HCT116 (cell line): ENCODE measurements at regions not wholly inside any gene's neighbourhood (a gene's known extent, or its start where the extent isn't known, plus 50 kb on each side); places are given as distances from the start of the nearest gene placed in this dataset.

Experiments used
- CBX3 ChIP-seq: IDR thresholded peaks from 2 replicates; pipeline ENCODE4 v1.6.1; 2012; ENCODE audit warnings: low read depth
- CEBPB ChIP-seq: IDR thresholded peaks from 2 replicates; pipeline ENCODE4 v1.6.1; 2012; ENCODE audit warnings: low read depth
- CTCF ChIP-seq, 3 experiments: fragments of 200-600 bp in 1 of 3; sonication (generic) in 1 of 3; IDR thresholded peaks in 2 of 3; conservative IDR thresholded peaks in 1 of 3; 2 replicates each; pipeline ENCODE4 v1.5.1; 2012 to 2017; ENCODE audit warnings: low read depth in 2 of 3, low read length in 2 of 3, antibody characterized with exemption in 1 of 3, borderline replicate concordance in 1 of 3, control low read depth in 1 of 3, mild to moderate bottlenecking in 1 of 3, mixed read lengths in 1 of 3, mixed run types in 1 of 3, moderate library complexity in 1 of 3; ENCODE audit not compliant: insufficient read depth in 1 of 3
- ELF1 ChIP-seq: IDR thresholded peaks from 2 replicates; pipeline ENCODE4 v1.6.1; 2012; ENCODE audit warnings: low read depth, borderline replicate concordance
- EZH2 ChIP-seq: fragments of 200-600 bp; sonication (generic); IDR thresholded peaks from 2 replicates; pipeline ENCODE4 v1.6.1; 2017; ENCODE audit warnings: antibody characterized with exemption, mixed run types
- EZH2phosphoT487 ChIP-seq: fragments of 200-600 bp; IDR thresholded peaks from 2 replicates; pipeline ENCODE4 v1.6.1; 2018; ENCODE audit warnings: antibody characterized with exemption, borderline replicate concordance
- POLR2A ChIP-seq: IDR thresholded peaks from 2 replicates; pipeline ENCODE4 v1.7.0; 2011; ENCODE audit warnings: borderline replicate concordance; ENCODE audit not compliant: insufficient read depth, insufficient read length; ENCODE audit errors: extremely low read depth
- POLR2AphosphoS5 ChIP-seq: IDR thresholded peaks from 2 replicates; pipeline ENCODE4 v1.6.1; 2011; ENCODE audit warnings: mild to moderate bottlenecking, low read depth, low read length, moderate library complexity
- RAD21 ChIP-seq: IDR thresholded peaks from 2 replicates; pipeline ENCODE4 v1.6.1; 2012; ENCODE audit warnings: low read depth, mild to moderate bottlenecking
- SP1 ChIP-seq: IDR thresholded peaks from 2 replicates; pipeline ENCODE4 v1.6.1; 2012; ENCODE audit warnings: low read depth
- ZFX ChIP-seq: fragments of 450-650 bp; IDR thresholded peaks from 2 replicates; pipeline ENCODE4 v1.6.1; 2017
- TF ChIP-seq, protein P1 (sequence below): IDR thresholded peaks from 2 replicates; pipeline ENCODE4 v1.6.1; 2012

DNA sequence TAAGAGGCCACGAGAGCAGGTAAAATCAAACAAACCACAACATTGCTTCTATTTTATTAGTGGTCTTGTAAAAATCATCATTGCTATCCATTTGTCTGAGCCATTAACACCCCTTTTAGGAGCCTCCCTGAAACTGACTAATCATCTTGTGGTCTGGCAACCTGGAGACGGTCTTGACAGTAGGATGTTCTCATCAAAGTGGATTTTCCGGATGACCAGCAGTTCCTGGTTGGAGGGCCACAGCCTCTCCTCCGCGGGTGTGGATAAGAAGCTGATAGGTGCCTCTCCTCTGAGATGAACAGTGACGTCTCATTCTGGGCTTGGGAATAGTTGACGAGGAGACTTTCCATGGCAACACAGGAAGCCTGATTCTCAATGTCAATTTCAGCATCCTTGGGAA lies 490.7 kb downstream of the TYW1 start:
- TF ChIP-seq RAD21 = no peak
- TF ChIP-seq SP1 = no peak
- no peak for TF ChIP-seq POLR2AphosphoS5
- TF ChIP-seq CTCF (IDR thresholded peaks at IDR 0.05 in 2 of 3, conservative IDR thresholded peaks at IDR 0.05 in 1 of 3; ENCODE audit: borderline replicate concordance in 1 of 3, insufficient read depth in 1 of 3, low read depth in 2 of 3, low read length in 2 of 3) = no peak
- TF ChIP-seq ZFX = no peak
- TF ChIP-seq CEBPB = no peak
- TF ChIP-seq ELF1 = no peak
- no peak for TF ChIP-seq EZH2phosphoT487
- TF ChIP-seq POLR2A = no peak
- TF ChIP-seq EZH2 = no peak
- TF ChIP-seq, protein P1, sequence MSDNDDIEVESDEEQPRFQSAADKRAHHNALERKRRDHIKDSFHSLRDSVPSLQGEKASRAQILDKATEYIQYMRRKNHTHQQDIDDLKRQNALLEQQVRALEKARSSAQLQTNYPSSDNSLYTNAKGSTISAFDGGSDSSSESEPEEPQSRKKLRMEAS = no peak
- TF ChIP-seq CBX3 = no peak
